PC-3 (cell line): ENCODE measurements at regions not wholly inside any gene's neighbourhood (a gene's known extent, or its start where the extent isn't known, plus 50 kb on each side); places are given as distances from the start of the nearest gene placed in this dataset.

Source experiments
- ATAC-seq: fragments of 200-7000 bp; cut with Tn5 transposase; 2 replicates; pipeline ENCODE4 v1.9.1; 2020; ENCODE audit warnings: mild to moderate bottlenecking, moderate library complexity
- BruUV-seq: library from RNA; stranded (reverse); fragments of 400-500 nt; replicated peaks from 2 replicates; lab custom pipeline; 2021; lab: Mats Ljungman, UMichigan
- CTCF ChIA-PET: fragments of 300-600 bp; sonication (Branson Sonifier 250); formaldehyde crosslinking; loops from one replicate; lab custom pipeline; 2022; ENCODE audit warnings: antibody characterized with exemption; lab: Charles Lee
- POLR2A ChIA-PET: fragments of 300-600 bp; sonication (Branson Sonifier 250); formaldehyde crosslinking; loops from one replicate; lab custom pipeline; 2022; ENCODE audit warnings: antibody characterized with exemption; ENCODE audit not compliant: unreplicated experiment; lab: Charles Lee
- DNase-seq: peaks from one replicate; pipeline ENCODE4 v3.0.0-alpha.2; 2015
- H2AFZ ChIP-seq: fragments of 300-600 bp; sonication (generic); 2 replicates; pipeline ENCODE4 v1.6.0; 2016; ENCODE audit warnings: antibody characterized with exemption, low read length
- H3F3A ChIP-seq: fragments of 300-600 bp; sonication (generic); one replicate; pipeline ENCODE4 v1.6.0; 2017; ENCODE audit warnings: antibody characterized with exemption, low read length, control low read depth, mild to moderate bottlenecking; ENCODE audit not compliant: unreplicated experiment
- H3K27ac ChIP-seq: fragments of 300-600 bp; sonication (generic); 2 replicates; pipeline ENCODE4 v1.5.1; 2016; ENCODE audit warnings: mild to moderate bottlenecking, low read length
- H3K27me3 ChIP-seq: fragments of 300-600 bp; sonication (generic); 2 replicates; pipeline ENCODE4 v1.6.1; 2016; ENCODE audit warnings: low read length, mixed read lengths
- H3K36me3 ChIP-seq: fragments of 300-600 bp; sonication (generic); 2 replicates; pipeline ENCODE4 v1.6.1; 2016; ENCODE audit warnings: low read depth, mixed run types, low read length, mixed read lengths
- H3K4me1 ChIP-seq: fragments of 300-600 bp; sonication (generic); 2 replicates; pipeline ENCODE4 v1.5.1; 2016; ENCODE audit warnings: low read length; ENCODE audit not compliant: insufficient read depth
- H3K4me2 ChIP-seq: fragments of 300-600 bp; sonication (generic); 2 replicates; pipeline ENCODE4 v1.6.0; 2016; ENCODE audit warnings: low read length
- H3K4me3 ChIP-seq: fragments of 300-600 bp; sonication (generic); 2 replicates; pipeline ENCODE4 v1.5.1; 2016; ENCODE audit warnings: mild to moderate bottlenecking, low read length, mixed read lengths
- H3K79me2 ChIP-seq: fragments of 300-600 bp; sonication (generic); 2 replicates; pipeline ENCODE4 v1.6.1; 2017; ENCODE audit warnings: low read length, mixed read lengths
- H3K9ac ChIP-seq: fragments of 300-600 bp; sonication (generic); 2 replicates; pipeline ENCODE4 v1.6.0; 2016; ENCODE audit warnings: mild to moderate bottlenecking, low read length
- H3K9me2 ChIP-seq: fragments of 300-600 bp; sonication (generic); replicated peaks from 2 replicates; pipeline ENCODE4 v1.6.1; 2016; ENCODE audit warnings: mixed run types, low read length, mixed read lengths
- H3K9me3 ChIP-seq: fragments of 300-600 bp; sonication (generic); 2 replicates; pipeline ENCODE4 v1.6.1; 2016; ENCODE audit warnings: low read length, mixed read lengths
- H4K20me1 ChIP-seq: fragments of 300-600 bp; sonication (generic); 2 replicates; pipeline ENCODE4 v1.6.1; 2016; ENCODE audit warnings: low read length, mixed read lengths
- CTCF ChIP-seq: fragments of 300-600 bp; sonication (generic); conservative IDR thresholded peaks from 2 replicates; pipeline ENCODE4 v1.5.1; 2017; ENCODE audit warnings: antibody characterized with exemption, low read depth, mild to moderate bottlenecking, low read length
- EZH2 ChIP-seq: fragments of 300-600 bp; sonication (generic); IDR thresholded peaks from one replicate; pipeline ENCODE4 v1.6.1; 2017; ENCODE audit warnings: antibody characterized with exemption, mild to moderate bottlenecking, low read length; ENCODE audit not compliant: unreplicated experiment
- EZH2phosphoT487 ChIP-seq: fragments of 300-600 bp; sonication (generic); IDR thresholded peaks from 2 replicates; pipeline ENCODE4 v1.6.1; 2018; ENCODE audit warnings: mild to moderate bottlenecking, antibody characterized with exemption, low read length, borderline replicate concordance
- intact Hi-C: fragments of 100-400 bp; cut with micrococcal nuclease; formaldehyde crosslinking; loops from 2 replicates; pipeline ENCODE4 v1.9.0; 2023

GRCh38 chr21:35107520-35107919, 58.4 kb upstream of the RUNX1 start:
- Histone ChIP-seq H3K9me3 (no peaks in the 10 kb centered on the region), H3K36me3 (no peaks in the 10 kb centered on the region), H3K27me3 (no peaks in the 10 kb centered on the region), H3K79me2 (no peaks in the 10 kb centered on the region), H4K20me1 (no peaks in the 10 kb centered on the region), H3K4me2 (no peak overlapping the region), H3K27ac (no peak overlapping the region), H3K4me3 (no peak overlapping the region), H2AFZ (no peak overlapping the region), H3K4me1 (peaks cover 16% of the 10 kb centered on the region), H3K9me2 (no peaks in the 10 kb centered on the region), H3F3A (no peaks in the 10 kb centered on the region), H3K9ac (no peak overlapping the region)
- ChIA-PET POLR2A (no interaction called here), CTCF (no interaction called here)
- DNase-seq (no peak), ATAC-seq (no peak)
- TF ChIP-seq CTCF (no peak), EZH2phosphoT487 (no peak), EZH2 (no peak)
- no TSS peak for BruUV-seq
- intact Hi-C loops, result no loop called here

DNA sequence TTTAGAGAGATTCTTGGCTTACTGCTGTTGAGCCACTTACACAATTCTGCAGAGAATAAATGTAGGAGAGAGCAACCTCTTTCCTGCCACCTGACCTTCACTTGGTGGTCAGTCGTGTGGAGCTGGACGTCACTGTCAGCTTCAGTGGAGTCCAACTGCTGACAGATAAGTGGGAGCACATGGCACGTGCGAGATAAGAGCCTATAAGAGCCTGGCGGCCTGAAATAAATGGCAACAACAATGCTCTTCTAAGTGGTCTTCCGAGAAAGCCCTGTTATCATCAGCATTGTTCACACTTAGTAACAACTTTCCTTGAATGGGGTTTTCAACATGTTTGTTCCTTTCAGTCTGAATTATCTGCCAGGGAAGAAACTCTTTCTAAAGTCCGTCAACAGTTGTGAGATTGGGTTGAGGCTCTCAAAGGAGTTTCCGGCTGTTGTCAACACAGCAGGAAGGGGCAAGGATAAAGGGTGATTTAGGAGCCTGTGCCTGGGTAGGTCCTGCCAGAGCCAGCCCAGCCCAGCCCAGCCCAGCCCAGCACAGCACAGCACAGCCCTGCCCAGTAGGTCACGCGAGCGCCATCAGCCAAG, 57.2 kb upstream of the RUNX1 start:
- ChIA-PET CTCF (no interaction called here), POLR2A (no interaction called here)
- TF ChIP-seq EZH2phosphoT487, result no peak
- no peak for TF ChIP-seq CTCF
- no peak for TF ChIP-seq EZH2
- H2AFZ ChIP-seq, result no peak overlapping the region
- DNase-seq (no peak), ATAC-seq (no peak)
- no TSS peak for BruUV-seq
- no peak overlapping the region for H3K4me2 ChIP-seq
- no peak overlapping the region for H3K27ac ChIP-seq
- H3F3A ChIP-seq, result no peaks in the 10 kb centered on the region
- H3K4me1 ChIP-seq, result peaks cover 4% of the 10 kb centered on the region
- intact Hi-C loops, result no loop called here
- no peaks in the 10 kb centered on the region for H3K79me2 ChIP-seq
- H3K9me3 ChIP-seq, result no peaks in the 10 kb centered on the region
- no peaks in the 10 kb centered on the region for H3K9me2 ChIP-seq
- no peaks in the 10 kb centered on the region for H3K36me3 ChIP-seq
- H4K20me1 ChIP-seq, result no peaks in the 10 kb centered on the region
- H3K9ac ChIP-seq, result no peak overlapping the region
- H3K27me3 ChIP-seq, result no peaks in the 10 kb centered on the region
- H3K4me3 ChIP-seq, result no peak overlapping the region

DNA sequence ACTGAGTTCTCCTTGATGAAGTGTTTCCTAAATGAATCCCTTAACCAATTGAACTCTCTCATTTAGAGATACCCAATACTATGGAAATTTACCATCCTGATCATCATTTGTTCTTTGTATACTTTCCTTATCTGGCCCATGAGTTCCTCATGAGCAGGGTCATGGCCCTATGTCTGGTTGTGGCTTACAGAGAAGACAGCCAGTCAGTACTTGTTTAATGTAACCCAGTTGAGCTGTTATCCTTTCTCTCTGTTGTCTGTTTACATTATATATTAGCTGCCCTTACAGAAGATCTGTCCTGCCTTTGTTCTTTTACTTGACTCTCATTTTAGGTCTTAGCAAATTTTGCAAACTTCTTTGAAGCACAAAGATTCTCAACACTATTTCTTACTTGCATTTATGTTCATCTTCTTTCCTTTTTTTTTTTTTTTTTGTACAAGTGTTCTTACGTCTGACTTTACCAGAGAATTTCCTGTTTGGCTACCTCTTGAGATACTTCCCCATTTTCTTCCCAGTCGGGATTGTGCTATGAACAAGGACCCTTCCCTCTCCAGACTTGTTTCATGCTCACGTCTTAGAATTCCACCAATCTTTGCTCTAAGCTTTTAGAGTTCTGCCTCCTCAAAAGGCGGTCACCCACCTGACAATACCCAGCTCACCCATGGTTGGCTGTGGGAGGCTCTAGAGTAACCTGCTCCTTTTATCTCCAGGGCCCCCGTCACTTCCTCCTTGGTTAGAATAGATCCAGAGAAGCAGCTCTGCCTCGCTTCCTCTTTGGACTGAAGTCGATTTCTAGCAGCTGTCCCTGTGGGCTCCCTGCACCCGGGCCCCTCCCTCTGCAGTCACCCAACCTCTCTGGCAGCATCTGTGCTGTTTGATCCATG, 53.6 kb upstream of the RUNX1 start:
- Histone ChIP-seq H3K9me2 (no peaks in the 10 kb centered on the region), H4K20me1 (no peaks in the 10 kb centered on the region), H3K9ac (no peak overlapping the region), H3K27ac (no peak overlapping the region), H3K4me1 (no peaks in the 10 kb centered on the region), H2AFZ (no peak overlapping the region), H3K36me3 (no peaks in the 10 kb centered on the region), H3K4me3 (no peak overlapping the region), H3K4me2 (no peak overlapping the region), H3K27me3 (no peaks in the 10 kb centered on the region), H3K9me3 (no peaks in the 10 kb centered on the region), H3F3A (no peaks in the 10 kb centered on the region), H3K79me2 (no peaks in the 10 kb centered on the region)
- ChIA-PET POLR2A (no interaction called here), CTCF (no interaction called here)
- intact Hi-C loops, result no loop called here
- no TSS peak for BruUV-seq
- ATAC-seq, result no peak
- TF ChIP-seq CTCF (no peak), EZH2phosphoT487 (no peak), EZH2 (no peak)
- no peak for DNase-seq
